ENCODE measurements at regions not wholly inside any gene's neighbourhood (a gene's known extent, or its start where the extent isn't known, plus 50 kb on each side); places are given as distances from the start of the nearest gene placed in this dataset.

- TF ChIP-seq ZBTB7A (IDR thresholded peaks at IDR 0.05; ENCODE audit: borderline replicate concordance, control insufficient read depth, low read depth, low read length) (no peak), CBX5 (IDR thresholded peaks at IDR 0.05; ENCODE audit: borderline replicate concordance, low read depth) (no peak), CTCF (IDR thresholded peaks at IDR 0.05 in 2 of 3, conservative IDR thresholded peaks at IDR 0.05 in 1 of 3; ENCODE audit: insufficient read depth in 2 of 3, low read depth in 1 of 3, low read length in 3 of 3) (no peak)
These were observed 198.8 kb downstream of the MTERF1 start for GRCh38 chr7:91681718-91682117.
